ENCODE measurements at regions not wholly inside any gene's neighbourhood (a gene's known extent, or its start where the extent isn't known, plus 50 kb on each side); places are given as distances from the start of the nearest gene placed in this dataset.

- peak; percentile 31 to 62 for DNase-seq (ENCODE audit: extremely low spot score in 2 of 2)
- H3K27me3 ChIP-seq = no peaks in the 10 kb centered on the region
- no peaks in the 10 kb centered on the region for H3K36me3 ChIP-seq
- H3K4me1 ChIP-seq = no peaks in the 10 kb centered on the region
- no peak overlapping the region for H3K4me3 ChIP-seq
- no peak overlapping the region for H3K27ac ChIP-seq
- H3K9me3 ChIP-seq = no peaks in the 10 kb centered on the region
- TF ChIP-seq POLR2AphosphoS5 (IDR thresholded peaks at IDR 0.05; ENCODE audit: insufficient read depth in 1 of 2, low read depth in 1 of 2) (no peak), CTCF (IDR thresholded peaks at IDR 0.05) (no peak), POLR2A (IDR thresholded peaks at IDR 0.05) (no peak)
- intact Hi-C loops (cut with DNase I) = no loop called here
Measured at GRCh38 chr2:851680-852079, 99.0 kb upstream of the SNTG2 start.

- H3K27ac ChIP-seq = no peak overlapping the region
- H3K36me3 ChIP-seq = no peaks in the 10 kb centered on the region
- H3K9me3 ChIP-seq = no peaks in the 10 kb centered on the region
- DNase-seq (ENCODE audit: extremely low spot score in 2 of 2) = peak; percentile 56 to 91
- H3K4me1 ChIP-seq = no peaks in the 10 kb centered on the region
- no peak overlapping the region for H3K4me3 ChIP-seq
- intact Hi-C loops (cut with DNase I) = no loop called here
- no peaks in the 10 kb centered on the region for H3K27me3 ChIP-seq
- TF ChIP-seq CTCF (IDR thresholded peaks at IDR 0.05) (no peak), POLR2A (IDR thresholded peaks at IDR 0.05) (no peak), POLR2AphosphoS5 (IDR thresholded peaks at IDR 0.05; ENCODE audit: insufficient read depth in 1 of 2, low read depth in 1 of 2) (no peak)
Measured at GRCh38 chr2:851078-851477, 99.6 kb upstream of the SNTG2 start.

GRCh38 chr2:850429-850828 lies 100.2 kb upstream of the SNTG2 start:
- no peaks in the 10 kb centered on the region for H3K36me3 ChIP-seq
- H3K9me3 ChIP-seq = no peaks in the 10 kb centered on the region
- H3K4me1 ChIP-seq = no peaks in the 10 kb centered on the region
- H3K27me3 ChIP-seq = no peaks in the 10 kb centered on the region
- H3K27ac ChIP-seq = no peak overlapping the region
- no peak overlapping the region for H3K4me3 ChIP-seq
- DNase-seq (ENCODE audit: extremely low spot score in 2 of 2) = peak; percentile 18 to 40
- intact Hi-C loops (cut with DNase I) = no loop called here
- TF ChIP-seq POLR2A (IDR thresholded peaks at IDR 0.05) (no peak), CTCF (IDR thresholded peaks at IDR 0.05) (no peak), POLR2AphosphoS5 (IDR thresholded peaks at IDR 0.05; ENCODE audit: insufficient read depth in 1 of 2, low read depth in 1 of 2) (no peak)

GRCh38 chr2:848099-848498 lies 102.5 kb upstream of the SNTG2 start:
- no peaks in the 10 kb centered on the region for H3K27me3 ChIP-seq
- no peaks in the 10 kb centered on the region for H3K9me3 ChIP-seq
- no peaks in the 10 kb centered on the region for H3K36me3 ChIP-seq
- no peak for TF ChIP-seq POLR2AphosphoS5 (IDR thresholded peaks at IDR 0.05; ENCODE audit: insufficient read depth in 1 of 2, low read depth in 1 of 2)
- no peak for TF ChIP-seq POLR2A (IDR thresholded peaks at IDR 0.05)
- no peak for TF ChIP-seq CTCF (IDR thresholded peaks at IDR 0.05)
- no peak overlapping the region for H3K27ac ChIP-seq
- no peak overlapping the region for H3K4me3 ChIP-seq
- H3K4me1 ChIP-seq = no peaks in the 10 kb centered on the region
- intact Hi-C loops (cut with DNase I) = no loop called here
- no peak for DNase-seq (ENCODE audit: extremely low spot score in 2 of 2)

- Histone ChIP-seq H3K27me3 (no peaks in the 10 kb centered on the region), H3K4me1 (no peaks in the 10 kb centered on the region), H3K9me3 (no peaks in the 10 kb centered on the region), H3K27ac (no peak overlapping the region), H3K36me3 (no peaks in the 10 kb centered on the region), H3K4me3 (no peak overlapping the region)
- no peak for DNase-seq (ENCODE audit: extremely low spot score in 2 of 2)
- intact Hi-C loops (cut with DNase I) = no loop called here
- TF ChIP-seq POLR2A (IDR thresholded peaks at IDR 0.05) = no peak
- no peak for TF ChIP-seq POLR2AphosphoS5 (IDR thresholded peaks at IDR 0.05; ENCODE audit: insufficient read depth in 1 of 2, low read depth in 1 of 2)
- no peak for TF ChIP-seq CTCF (IDR thresholded peaks at IDR 0.05)
Measured at GRCh38 chr2:847669-848068, 103.0 kb upstream of the SNTG2 start.
